HepG2 (cell line): ENCODE measurements at regions not wholly inside any gene's neighbourhood (a gene's known extent, or its start where the extent isn't known, plus 50 kb on each side); places are given as distances from the start of the nearest gene placed in this dataset.

Source experiments
- ATAC-seq: fragments of 200-7000 bp; cut with Tn5 transposase; 3 replicates; pipeline ENCODE4 v1.9.1; 2020; ENCODE audit warnings: mild to moderate bottlenecking, moderate library complexity
- BruUV-seq: library from RNA; stranded (reverse); fragments of 400-500 nt; replicated peaks from 2 replicates; lab custom pipeline; 2021; lab: Mats Ljungman, UMichigan
- CTCF ChIA-PET: fragments of 300-600 bp; formaldehyde crosslinking; extraction: SDS; loops from one replicate; lab custom pipeline; 2021; ENCODE audit warnings: low total read pairs, inconsistent platforms, low intra/inter-chr PET ratio; lab: Yijun Ruan, JAX
- POLR2A ChIA-PET: fragments of 350-600 bp; sonication (Branson Sonifier 250); formaldehyde crosslinking; loops from one replicate; lab custom pipeline; 2020; ENCODE audit warnings: antibody characterized with exemption, inconsistent platforms; lab: Yijun Ruan, JAX
- DNase-seq: peaks from one replicate; pipeline ENCODE4 v3.0.0-alpha.2; 2015; ENCODE audit warnings: low spot score
- FAIRE-seq: peaks from 3 replicates; lab custom pipeline; 2011; peaks lifted over from hg19 to GRCh38; lab: Jason Lieb, UNC
- H2AFZ ChIP-seq: one replicate; pipeline ENCODE4 v1.6.1; 2011; ENCODE audit warnings: low read length, inconsistent platforms
- H3K27ac ChIP-seq: fragments of 300-600 bp; 3 replicates; pipeline ENCODE4 v1.8.0; 2011; ENCODE audit warnings: mixed run types, mild to moderate bottlenecking, mixed read lengths, low read length, inconsistent platforms; ENCODE audit not compliant: insufficient read depth; ENCODE audit errors: extremely low read length
- H3K27me3 ChIP-seq, 2 experiments: fragments of 200-600 bp in 1 of 2; 2 replicates in 1 of 2; 3 replicates in 1 of 2; pipeline versions ENCODE4 v1.6.0 to v1.8.0; 2011; ENCODE audit warnings: low read length in 2 of 2, mild to moderate bottlenecking in 2 of 2, moderate library complexity in 2 of 2, inconsistent platforms in 1 of 2; ENCODE audit not compliant: insufficient read depth in 2 of 2, control insufficient read depth in 1 of 2
- H3K36me3 ChIP-seq, 2 experiments: fragments of 200-600 bp in 1 of 2; replicated peaks in 1 of 2; 2 replicates in 1 of 2; 3 replicates in 1 of 2; pipeline versions ENCODE4 v1.5.1 to v1.8.0; 2011; ENCODE audit warnings: low read length in 2 of 2, inconsistent platforms in 1 of 2; ENCODE audit not compliant: insufficient read depth in 2 of 2, control insufficient read depth in 1 of 2
- H3K4me1 ChIP-seq: 2 replicates; pipeline ENCODE4 v1.5.1; 2012; ENCODE audit warnings: low read length, inconsistent platforms; ENCODE audit not compliant: insufficient read depth
- H3K4me2 ChIP-seq: 2 replicates; pipeline ENCODE4 v1.6.0; 2011; ENCODE audit warnings: low read depth, low read length, inconsistent platforms
- H3K4me3 ChIP-seq, 3 experiments: fragments of 200-600 bp in 1 of 3; sonication (generic), shearing (Covaris generic) in 1 of 3; replicated peaks in 1 of 3; 2 replicates each; pipeline ENCODE4 v1.5.1; 2011 to 2016; ENCODE audit warnings: low read length in 3 of 3, inconsistent platforms in 2 of 3, low read depth in 2 of 3, mild to moderate bottlenecking in 2 of 3, control low read depth in 1 of 3, mixed read lengths in 1 of 3; ENCODE audit not compliant: insufficient read depth in 1 of 3
- H3K79me2 ChIP-seq: one replicate; pipeline ENCODE4 v1.6.1; 2011; ENCODE audit warnings: low read length, inconsistent platforms; ENCODE audit not compliant: insufficient read depth
- H3K9ac ChIP-seq: 2 replicates; pipeline ENCODE4 v1.6.0; 2011; ENCODE audit warnings: mild to moderate bottlenecking, low read depth, low read length, inconsistent platforms; ENCODE audit not compliant: insufficient read depth
- H3K9me3 ChIP-seq: 2 replicates; pipeline ENCODE4 v1.5.1; 2012; ENCODE audit warnings: mild to moderate bottlenecking, low read length
- H4K20me1 ChIP-seq: 2 replicates; pipeline ENCODE4 v1.6.0; 2011; ENCODE audit warnings: inconsistent platforms, mild to moderate bottlenecking, low read length, moderate library complexity; ENCODE audit not compliant: insufficient read depth
- MEF2D ChIP-seq: sonication (generic); formaldehyde crosslinking; IDR thresholded peaks from 2 replicates; pipeline ENCODE4 v1.5.1; 2020; ENCODE audit warnings: mild to moderate bottlenecking, missing genetic modification reagents
- THAP11 ChIP-seq: IDR thresholded peaks from 2 replicates; pipeline ENCODE4 v1.6.1; 2016; ENCODE audit warnings: missing biosample characterization, missing genetic modification reagents
- ZMAT3 ChIP-seq: sonication (generic); formaldehyde crosslinking; conservative IDR thresholded peaks from 2 replicates; pipeline ENCODE4 v1.7.0; 2021; ENCODE audit warnings: missing genetic modification reagents
- ZNF10 ChIP-seq: sonication (generic); formaldehyde crosslinking; IDR thresholded peaks from 2 replicates; pipeline ENCODE4 v1.4.0; 2020; ENCODE audit warnings: mild to moderate bottlenecking, low read depth, missing genetic modification reagents, borderline replicate concordance
- WGBS: methylation state at CpG from one replicate; pipeline ENCODE4 v1.1.6; 2017; ENCODE audit warnings: low lambda C conversion rate; 5-methylcytosine and 5-hydroxymethylcytosine counted together
- in situ Hi-C: cut with HindIII; loops from 2 replicates; pipeline ENCODE4 v1.10.0; 2017; ENCODE audit warnings: low pct_unique_long_range_greater_than_20kb; ENCODE audit not compliant: extremely low pct_ligation_motif_present
- intact Hi-C: fragments of 100-400 bp; cut with micrococcal nuclease; formaldehyde crosslinking; loops from one replicate; pipeline ENCODE4 v1.10.0; 2022; ENCODE audit not compliant: unreplicated experiment
- TF ChIP-seq, protein P1 (sequence below): sonication (generic); formaldehyde crosslinking; IDR thresholded peaks from 2 replicates; pipeline ENCODE4 v1.4.0; 2020; ENCODE audit warnings: missing genetic modification reagents
- TF ChIP-seq, protein P2 (sequence below): sonication (generic); formaldehyde crosslinking; IDR thresholded peaks from 2 replicates; pipeline ENCODE4 v1.4.0; 2020; ENCODE audit warnings: missing genetic modification reagents, mild to moderate bottlenecking, borderline replicate concordance

DNA sequence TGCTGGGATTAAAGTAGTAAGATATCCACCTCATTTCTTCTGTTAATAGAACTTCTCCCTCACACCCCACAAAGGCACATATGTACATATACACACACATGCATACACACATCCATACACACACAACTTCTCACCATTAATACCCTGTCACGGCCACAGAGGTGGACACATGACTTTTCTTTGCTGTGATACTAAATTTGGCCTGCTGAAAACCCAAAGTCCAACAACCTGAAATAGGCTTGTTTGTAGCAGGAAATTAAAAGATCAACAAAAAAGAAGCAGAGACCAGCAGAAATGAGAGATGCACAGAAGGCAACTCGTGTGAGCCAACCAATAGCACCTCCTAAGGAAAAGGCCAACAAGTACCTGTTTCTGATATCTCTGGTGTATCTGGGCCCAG, 128.7 kb upstream of the PCGF5 start:
- no peak for ATAC-seq
- no peak for FAIRE-seq
- H3K9me3 ChIP-seq, result peaks cover 14% of the 10 kb centered on the region; the same call in 1 of the 2 replicates
- no peak overlapping the region for H3K27ac ChIP-seq
- no peak for DNase-seq
- no peaks in the 10 kb centered on the region for H3K27me3 ChIP-seq
- no peaks in the 10 kb centered on the region for H3K36me3 ChIP-seq
- H4K20me1 ChIP-seq, result no peaks in the 10 kb centered on the region
- intact Hi-C loops (loop anchor here (5.0 kb wide), 1 partner anchor 71 kb away; no protein-coding TSS in a partner anchor), in situ Hi-C loops (loop anchor here (5.0 kb wide), 1 partner anchor 44 kb away; no protein-coding TSS in a partner anchor)
- 26% methylated on average over 2 of the region's 2 CpGs for WGBS
- CTCF ChIA-PET, result no interaction called here
- no peak overlapping the region for H3K9ac ChIP-seq
- no peaks in the 10 kb centered on the region for H3K4me1 ChIP-seq
- H2AFZ ChIP-seq, result no peak overlapping the region
- H3K4me2 ChIP-seq, result no peak overlapping the region
- no peaks in the 10 kb centered on the region for H3K79me2 ChIP-seq
- BruUV-seq, result no TSS peak
- TF ChIP-seq, protein P1, sequence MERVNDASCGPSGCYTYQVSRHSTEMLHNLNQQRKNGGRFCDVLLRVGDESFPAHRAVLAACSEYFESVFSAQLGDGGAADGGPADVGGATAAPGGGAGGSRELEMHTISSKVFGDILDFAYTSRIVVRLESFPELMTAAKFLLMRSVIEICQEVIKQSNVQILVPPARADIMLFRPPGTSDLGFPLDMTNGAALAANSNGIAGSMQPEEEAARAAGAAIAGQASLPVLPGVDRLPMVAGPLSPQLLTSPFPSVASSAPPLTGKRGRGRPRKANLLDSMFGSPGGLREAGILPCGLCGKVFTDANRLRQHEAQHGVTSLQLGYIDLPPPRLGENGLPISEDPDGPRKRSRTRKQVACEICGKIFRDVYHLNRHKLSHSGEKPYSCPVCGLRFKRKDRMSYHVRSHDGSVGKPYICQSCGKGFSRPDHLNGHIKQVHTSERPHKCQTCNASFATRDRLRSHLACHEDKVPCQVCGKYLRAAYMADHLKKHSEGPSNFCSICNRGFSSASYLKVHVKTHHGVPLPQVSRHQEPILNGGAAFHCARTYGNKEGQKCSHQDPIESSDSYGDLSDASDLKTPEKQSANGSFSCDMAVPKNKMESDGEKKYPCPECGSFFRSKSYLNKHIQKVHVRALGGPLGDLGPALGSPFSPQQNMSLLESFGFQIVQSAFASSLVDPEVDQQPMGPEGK (CRISPR knock-in tag), result no peak
- no peak for TF ChIP-seq ZNF10 (CRISPR knock-in tag)
- no peak for TF ChIP-seq ZMAT3 (CRISPR knock-in tag)
- TF ChIP-seq THAP11 (CRISPR knock-in tag), result no peak
- TF ChIP-seq MEF2D (CRISPR knock-in tag), result peak; percentile 72; the same call in 1 of the 2 replicates
- TF ChIP-seq, protein P2, sequence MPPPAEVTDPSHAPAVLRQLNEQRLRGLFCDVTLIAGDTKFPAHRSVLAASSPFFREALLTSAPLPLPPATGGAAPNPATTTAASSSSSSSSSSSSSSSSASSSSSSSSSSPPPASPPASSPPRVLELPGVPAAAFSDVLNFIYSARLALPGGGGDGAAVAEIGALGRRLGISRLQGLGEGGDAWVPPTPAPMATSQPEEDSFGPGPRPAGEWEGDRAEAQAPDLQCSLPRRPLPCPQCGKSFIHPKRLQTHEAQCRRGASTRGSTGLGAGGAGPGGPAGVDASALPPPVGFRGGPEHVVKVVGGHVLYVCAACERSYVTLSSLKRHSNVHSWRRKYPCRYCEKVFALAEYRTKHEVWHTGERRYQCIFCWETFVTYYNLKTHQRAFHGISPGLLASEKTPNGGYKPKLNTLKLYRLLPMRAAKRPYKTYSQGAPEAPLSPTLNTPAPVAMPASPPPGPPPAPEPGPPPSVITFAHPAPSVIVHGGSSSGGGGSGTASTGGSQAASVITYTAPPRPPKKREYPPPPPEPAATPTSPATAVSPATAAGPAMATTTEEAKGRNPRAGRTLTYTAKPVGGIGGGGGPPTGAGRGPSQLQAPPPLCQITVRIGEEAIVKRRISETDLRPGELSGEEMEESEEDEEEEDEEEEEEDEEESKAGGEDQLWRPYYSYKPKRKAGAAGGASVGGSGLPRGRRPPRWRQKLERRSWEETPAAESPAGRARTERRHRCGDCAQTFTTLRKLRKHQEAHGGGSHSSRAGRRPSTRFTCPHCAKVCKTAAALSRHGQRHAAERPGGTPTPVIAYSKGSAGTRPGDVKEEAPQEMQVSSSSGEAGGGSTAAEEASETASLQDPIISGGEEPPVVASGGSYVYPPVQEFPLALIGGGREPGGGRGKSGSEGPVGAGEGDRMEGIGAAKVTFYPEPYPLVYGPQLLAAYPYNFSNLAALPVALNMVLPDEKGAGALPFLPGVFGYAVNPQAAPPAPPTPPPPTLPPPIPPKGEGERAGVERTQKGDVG (CRISPR knock-in tag), result no peak
- H3K4me3 ChIP-seq, result no peak overlapping the region
- POLR2A ChIA-PET, result no interaction called here
